RCC 7860 (cell line): ENCODE measurements at regions not wholly inside any gene's neighbourhood (a gene's known extent, or its start where the extent isn't known, plus 50 kb on each side); places are given as distances from the start of the nearest gene placed in this dataset.

Source experiments
- DNase-seq: peaks from one replicate; pipeline ENCODE4 v3.0.0-alpha.2; 2015; ENCODE audit warnings: low spot score
- FAIRE-seq: peaks from 2 replicates; lab custom pipeline; 2012; peaks lifted over from hg19 to GRCh38; lab: Jason Lieb, UNC

DNA sequence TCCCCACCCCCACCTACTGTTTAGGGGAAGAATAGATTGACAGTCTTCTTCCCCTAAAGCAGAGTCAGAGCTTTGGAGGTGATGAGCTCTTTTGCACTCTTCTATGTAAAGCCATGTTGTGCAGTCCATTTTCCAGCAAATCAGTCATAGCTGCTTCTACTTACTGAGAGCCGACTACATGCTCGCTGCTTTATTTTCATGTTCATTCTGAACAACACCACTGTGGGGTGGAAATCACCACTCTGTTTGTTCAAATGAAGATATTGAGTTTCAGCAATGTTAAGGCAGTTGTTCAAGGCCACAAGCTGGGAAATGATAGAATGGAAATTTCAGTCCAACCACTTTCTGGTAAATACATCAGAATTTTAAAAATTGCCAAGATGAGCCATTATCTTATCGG, 88.3 kb downstream of the INSIG2 start:
- DNase-seq: no peak

DNA sequence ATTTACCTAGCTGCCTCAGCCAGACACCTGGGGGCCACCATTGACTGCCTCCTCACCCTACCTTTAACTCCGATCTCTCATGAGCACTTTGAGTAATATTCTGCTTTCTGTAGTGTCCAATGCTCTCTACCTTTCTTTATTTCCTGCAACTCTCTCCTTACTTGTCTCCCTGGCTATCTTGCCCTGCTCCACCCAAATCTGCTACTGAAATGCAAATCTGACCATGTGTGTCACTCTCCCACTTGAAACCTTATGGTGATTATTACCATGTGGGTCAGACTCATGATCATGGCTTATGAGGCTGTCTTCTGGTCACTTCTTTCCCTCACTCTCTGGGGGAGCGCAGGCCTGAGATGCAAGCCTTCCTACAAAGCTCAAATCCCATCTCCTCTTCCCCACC, 83.3 kb downstream of the INSIG2 start:
- no peak for FAIRE-seq
- DNase-seq: no peak

More for the DNA sequence above, 88.3 kb downstream of the INSIG2 start:
- no peak for FAIRE-seq

DNA sequence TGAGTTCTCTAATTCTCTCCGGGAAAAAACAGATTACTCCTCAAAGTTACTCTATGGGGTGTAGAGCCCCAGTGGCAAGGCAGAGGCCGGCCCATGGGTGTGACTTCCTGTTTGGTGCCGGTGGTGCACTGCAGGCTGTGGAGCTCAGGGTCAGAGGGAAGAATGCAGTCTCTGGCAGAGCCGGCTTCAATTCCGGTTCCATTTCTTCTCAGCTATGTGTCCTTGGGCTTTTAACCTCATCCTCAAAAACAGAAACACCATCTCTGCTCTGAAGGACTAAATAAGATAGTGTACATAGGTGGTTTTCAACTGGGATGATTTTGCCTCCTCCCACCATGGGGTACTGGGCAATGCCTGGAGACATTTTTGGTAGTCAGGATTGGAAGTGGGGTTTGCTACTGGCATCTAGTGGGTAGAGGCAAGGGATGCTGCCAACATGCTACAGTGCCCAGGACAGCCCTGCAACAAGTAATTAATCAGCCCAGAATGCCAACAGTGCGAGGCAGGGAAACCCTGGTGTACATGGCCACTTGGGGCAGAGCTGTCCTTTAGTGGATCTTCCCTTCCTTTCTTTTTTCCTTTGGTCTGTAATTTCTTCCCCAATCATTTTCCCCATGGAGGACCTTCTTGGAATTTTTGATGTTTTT, 81.2 kb downstream of the INSIG2 start:
- DNase-seq (no peak), FAIRE-seq (no peak)

DNA sequence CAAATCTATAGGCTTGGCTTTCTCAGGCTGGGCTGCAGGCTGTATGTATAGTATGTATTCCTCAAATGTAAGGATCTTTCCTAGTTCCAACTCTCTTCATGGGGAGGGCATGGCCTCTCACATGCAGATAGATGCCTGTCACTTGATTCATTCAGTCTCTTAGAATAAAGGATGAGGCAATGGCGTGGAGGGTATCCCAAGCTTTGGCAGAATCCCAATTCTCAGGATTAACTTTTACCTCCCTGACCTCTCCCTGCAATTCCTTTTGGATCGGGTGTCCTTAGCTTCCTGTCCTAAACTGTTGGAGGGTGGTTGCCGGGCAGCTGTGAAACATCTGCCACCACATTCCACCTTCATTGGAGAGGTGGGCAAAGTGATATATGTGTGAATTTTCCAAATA, 80.3 kb downstream of the INSIG2 start:
- no peak for FAIRE-seq
- DNase-seq: peak; percentile 14

DNA sequence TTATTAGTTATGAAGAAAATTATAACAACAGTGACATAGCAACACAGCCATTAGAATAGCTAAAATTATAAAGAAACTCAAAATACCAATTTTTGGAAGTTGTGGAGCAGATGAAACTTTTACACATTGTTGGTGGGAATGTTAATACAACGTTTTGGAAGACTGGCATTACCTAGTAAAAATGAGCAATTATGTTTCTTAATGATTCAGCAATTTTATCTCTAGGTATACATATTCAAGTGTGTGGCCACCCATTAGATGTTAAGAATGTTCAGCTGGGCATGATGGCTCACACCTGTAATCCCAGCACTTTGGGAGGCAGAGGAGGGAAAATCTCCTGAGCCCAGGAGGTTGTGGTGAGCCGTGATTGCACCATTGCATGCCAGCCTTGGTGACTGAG, 78.8 kb downstream of the INSIG2 start:
- DNase-seq (no peak), FAIRE-seq (no peak)

DNA sequence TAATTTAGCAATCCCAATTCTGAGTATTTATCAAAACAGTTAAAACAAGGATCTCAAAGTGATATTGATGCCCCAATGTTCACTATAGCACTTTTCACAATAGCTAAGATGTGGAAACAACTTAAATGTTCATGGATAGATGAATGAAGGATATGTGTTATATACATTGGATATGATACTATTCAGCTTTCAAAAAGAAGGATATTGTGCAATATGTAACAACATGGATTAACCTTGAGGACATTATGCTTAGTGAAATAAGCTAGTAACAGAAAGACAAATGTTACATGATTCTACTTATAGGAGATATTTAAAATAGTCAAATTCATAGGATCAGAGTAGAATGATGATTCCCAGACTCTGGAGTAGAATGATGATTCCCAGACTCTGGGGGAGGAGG, 78.0 kb downstream of the INSIG2 start:
- FAIRE-seq: no peak
- no peak for DNase-seq

DNA sequence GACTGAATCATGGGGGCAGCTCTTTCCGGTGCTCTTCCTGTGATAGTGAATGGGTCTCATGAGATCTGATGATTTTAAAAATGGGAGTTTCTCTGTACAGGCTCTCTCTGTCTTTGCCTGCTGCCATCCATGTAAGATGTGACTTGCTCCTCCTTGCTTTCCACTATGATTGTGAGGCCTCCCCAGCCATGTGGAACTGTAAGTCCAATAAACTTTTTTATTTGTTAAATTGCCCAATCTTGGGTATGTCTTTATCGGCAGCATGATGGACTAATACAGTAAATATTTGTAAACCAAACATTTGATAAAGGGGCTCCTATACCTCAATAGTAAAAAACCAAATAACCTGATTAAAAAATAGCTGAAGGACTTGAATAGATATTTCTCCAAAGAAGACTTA, 77.3 kb downstream of the INSIG2 start:
- no peak for FAIRE-seq
- DNase-seq: no peak
